ENCODE measurements at regions not wholly inside any gene's neighbourhood (a gene's known extent, or its start where the extent isn't known, plus 50 kb on each side); places are given as distances from the start of the nearest gene placed in this dataset.

- TF ChIP-seq CTCF (IDR thresholded peaks at IDR 0.05) (no peak), EP300 (IDR thresholded peaks at IDR 0.05) (no peak)
Observed at GRCh38 chr1:53380296-53380695, 52.4 kb upstream of the LRP8 start.

Data from tibial nerve (tissue), 4 donors.